ENCODE measurements at regions not wholly inside any gene's neighbourhood (a gene's known extent, or its start where the extent isn't known, plus 50 kb on each side); places are given as distances from the start of the nearest gene placed in this dataset.

DNA sequence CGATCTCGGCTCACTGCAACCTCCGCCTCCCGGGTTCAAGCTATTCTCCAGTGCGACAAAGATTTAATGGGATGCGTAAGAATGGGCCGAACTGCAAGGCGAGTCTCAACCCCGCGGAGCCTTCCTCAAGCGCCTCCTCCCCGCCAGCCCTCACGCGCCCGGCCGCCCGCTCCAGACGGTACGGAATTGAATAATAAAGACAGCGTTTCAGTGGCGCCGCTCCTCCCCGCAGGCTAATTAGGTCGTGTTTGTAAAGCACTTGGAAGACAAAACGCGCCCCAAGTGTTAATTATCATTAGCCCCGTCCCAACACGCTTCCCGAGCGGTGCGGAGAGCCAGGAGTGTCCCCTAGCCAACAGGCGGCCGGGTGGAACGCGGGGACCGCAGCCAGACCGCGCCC, 192.0 kb downstream of the BUD13 start:
- no peaks in the 10 kb centered on the region for H3K9me3 ChIP-seq

DNA sequence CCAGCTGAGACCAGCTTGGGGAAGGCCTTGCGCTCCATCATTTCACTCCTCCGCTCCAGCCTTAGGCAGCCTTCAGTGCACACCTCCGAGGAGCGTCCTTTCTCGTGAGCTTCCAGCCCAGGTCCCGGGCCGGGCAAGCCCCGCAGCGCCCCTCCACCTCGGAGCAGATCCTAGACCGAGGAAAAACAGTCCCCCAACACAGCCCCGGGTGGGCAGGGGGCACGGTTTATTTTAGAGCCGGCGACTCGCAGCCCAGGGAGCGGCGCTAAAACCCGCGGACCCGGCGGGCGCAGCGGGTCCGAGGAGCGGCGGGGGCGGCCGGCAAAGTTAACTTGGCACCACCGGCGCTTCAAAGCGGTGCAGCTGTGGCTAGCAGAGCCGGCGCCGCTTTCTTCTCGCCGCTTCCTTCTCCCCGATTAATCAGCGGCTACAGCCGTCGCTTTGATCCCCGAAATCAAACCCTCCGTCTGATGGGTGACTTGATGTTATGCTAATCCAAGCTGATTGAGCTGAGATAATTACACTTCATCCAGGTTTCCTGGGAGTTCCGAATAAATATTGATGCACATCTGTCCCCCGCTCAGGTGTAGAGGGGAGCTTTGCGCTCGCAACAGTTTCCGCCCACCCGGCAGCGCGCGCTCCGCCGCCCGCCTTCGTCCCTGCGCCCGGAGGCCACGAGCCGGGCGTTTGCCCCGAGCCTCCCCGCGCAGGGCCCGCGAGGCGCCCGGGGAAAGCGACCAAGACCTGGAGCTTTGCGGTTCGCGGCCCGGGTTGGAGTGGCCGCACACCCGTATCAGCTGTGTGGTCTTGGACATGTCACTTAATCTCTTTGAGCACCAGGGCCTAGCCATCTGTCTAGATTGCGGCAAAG, 192.7 kb downstream of the BUD13 start:
- no peaks in the 10 kb centered on the region for H3K36me3 ChIP-seq
- no peak overlapping the region for H3K27ac ChIP-seq
- H3K9me3 ChIP-seq: no peaks in the 10 kb centered on the region
- H3K27me3 ChIP-seq: peaks cover 78% of the 10 kb centered on the region
- DNase-seq (ENCODE audit: low spot score in 2 of 2): no peak
- TF ChIP-seq EP300 (IDR thresholded peaks at IDR 0.05) (no peak), POLR2A (IDR thresholded peaks at IDR 0.05) (no peak), POLR2AphosphoS5 (IDR thresholded peaks at IDR 0.05) (no peak)
- TF ChIP-seq, protein P1, sequence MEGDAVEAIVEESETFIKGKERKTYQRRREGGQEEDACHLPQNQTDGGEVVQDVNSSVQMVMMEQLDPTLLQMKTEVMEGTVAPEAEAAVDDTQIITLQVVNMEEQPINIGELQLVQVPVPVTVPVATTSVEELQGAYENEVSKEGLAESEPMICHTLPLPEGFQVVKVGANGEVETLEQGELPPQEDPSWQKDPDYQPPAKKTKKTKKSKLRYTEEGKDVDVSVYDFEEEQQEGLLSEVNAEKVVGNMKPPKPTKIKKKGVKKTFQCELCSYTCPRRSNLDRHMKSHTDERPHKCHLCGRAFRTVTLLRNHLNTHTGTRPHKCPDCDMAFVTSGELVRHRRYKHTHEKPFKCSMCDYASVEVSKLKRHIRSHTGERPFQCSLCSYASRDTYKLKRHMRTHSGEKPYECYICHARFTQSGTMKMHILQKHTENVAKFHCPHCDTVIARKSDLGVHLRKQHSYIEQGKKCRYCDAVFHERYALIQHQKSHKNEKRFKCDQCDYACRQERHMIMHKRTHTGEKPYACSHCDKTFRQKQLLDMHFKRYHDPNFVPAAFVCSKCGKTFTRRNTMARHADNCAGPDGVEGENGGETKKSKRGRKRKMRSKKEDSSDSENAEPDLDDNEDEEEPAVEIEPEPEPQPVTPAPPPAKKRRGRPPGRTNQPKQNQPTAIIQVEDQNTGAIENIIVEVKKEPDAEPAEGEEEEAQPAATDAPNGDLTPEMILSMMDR (IDR thresholded peaks at IDR 0.05): no peak
- 10% methylated on average over 43 of the region's 76 CpGs for WGBS
- H3K4me3 ChIP-seq: peak overlapping the region; percentile 19
- H3K4me1 ChIP-seq: peaks cover 20% of the 10 kb centered on the region

More for the DNA sequence above, 192.0 kb downstream of the BUD13 start:
- TF ChIP-seq, protein P1 (IDR thresholded peaks at IDR 0.05): no peak
- TF ChIP-seq POLR2AphosphoS5 (IDR thresholded peaks at IDR 0.05) (no peak), POLR2A (IDR thresholded peaks at IDR 0.05) (no peak), EP300 (IDR thresholded peaks at IDR 0.05) (no peak)
- 7% methylated on average over 7 of the region's 38 CpGs for WGBS
- Histone ChIP-seq H3K4me1 (peaks cover 20% of the 10 kb centered on the region), H3K27me3 (peaks cover 81% of the 10 kb centered on the region), H3K4me3 (peak overlapping the region; percentile 19), H3K27ac (no peak overlapping the region), H3K36me3 (no peaks in the 10 kb centered on the region)
- DNase-seq (ENCODE audit: low spot score in 2 of 2): no peak

DNA sequence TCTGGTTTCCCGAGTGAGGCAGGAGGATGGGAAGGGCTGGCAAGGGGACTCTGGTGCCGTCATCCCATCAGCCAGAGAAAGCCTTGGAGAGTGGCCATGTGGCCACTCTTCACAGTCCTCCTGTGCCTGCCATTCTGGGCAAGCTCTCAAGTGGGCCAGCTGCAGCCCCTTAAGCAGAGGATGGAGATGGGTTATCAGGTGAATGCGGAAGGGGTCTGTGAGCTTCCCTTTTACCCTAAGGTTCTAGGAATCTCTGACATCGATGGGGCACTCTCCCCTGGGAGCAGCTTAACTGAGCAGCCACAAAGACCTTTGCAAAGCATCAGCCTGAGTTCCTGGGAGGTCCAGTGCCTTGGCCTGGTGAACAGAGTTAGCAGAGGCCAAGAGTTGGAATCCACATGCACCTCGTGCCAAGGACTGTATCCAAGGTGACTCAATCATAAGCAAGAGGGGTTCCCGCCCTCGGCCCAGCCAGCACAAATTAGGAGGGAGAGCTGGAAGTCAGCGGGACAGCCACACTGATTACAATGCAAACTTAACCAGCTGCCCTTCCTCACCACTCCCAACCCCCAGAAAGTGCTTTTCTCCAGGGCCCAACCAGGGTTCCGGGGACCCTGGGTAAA, 193.6 kb downstream of the BUD13 start:
- no peak for DNase-seq (ENCODE audit: low spot score in 2 of 2)
- Histone ChIP-seq H3K27me3 (peaks cover 75% of the 10 kb centered on the region), H3K4me3 (no peak overlapping the region), H3K9me3 (no peaks in the 10 kb centered on the region), H3K4me1 (peaks cover 20% of the 10 kb centered on the region), H3K27ac (no peak overlapping the region), H3K36me3 (no peaks in the 10 kb centered on the region)
- TF ChIP-seq, protein P1 (IDR thresholded peaks at IDR 0.05): no peak
- no peak for TF ChIP-seq EP300 (IDR thresholded peaks at IDR 0.05)
- no peak for TF ChIP-seq POLR2AphosphoS5 (IDR thresholded peaks at IDR 0.05)
- no peak for TF ChIP-seq POLR2A (IDR thresholded peaks at IDR 0.05)
- 17% methylated on average over 6 of the region's 9 CpGs for WGBS

DNA sequence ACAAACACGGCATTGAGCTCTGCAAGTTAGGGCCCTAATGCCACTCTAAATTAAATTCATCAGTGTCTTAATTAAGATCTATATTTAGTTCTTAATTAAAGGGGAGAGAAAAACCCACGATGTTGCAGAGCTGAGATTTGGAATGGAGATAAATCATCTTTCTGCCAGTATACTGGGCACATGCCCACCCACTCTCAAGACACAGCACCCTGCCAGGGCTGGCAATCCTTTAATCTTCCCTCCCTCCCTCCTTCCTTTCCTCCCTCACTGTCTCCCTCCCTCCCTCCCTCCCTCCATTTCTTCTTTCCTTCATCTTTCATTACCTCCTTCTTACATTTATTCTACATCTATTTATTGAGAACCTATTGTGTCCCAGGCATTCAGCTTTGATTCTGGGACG, 194.8 kb downstream of the BUD13 start:
- no peak overlapping the region for H3K4me3 ChIP-seq
- H3K36me3 ChIP-seq: no peaks in the 10 kb centered on the region
- no peak for DNase-seq (ENCODE audit: low spot score in 2 of 2)
- WGBS: 53% methylated on average over 3 of the region's 3 CpGs
- H3K9me3 ChIP-seq: no peaks in the 10 kb centered on the region
- H3K27me3 ChIP-seq: peaks cover 64% of the 10 kb centered on the region
- H3K27ac ChIP-seq: no peak overlapping the region
- H3K4me1 ChIP-seq: peaks cover 20% of the 10 kb centered on the region
- TF ChIP-seq, protein P1 (IDR thresholded peaks at IDR 0.05): no peak
- no peak for TF ChIP-seq POLR2A (IDR thresholded peaks at IDR 0.05)
- no peak for TF ChIP-seq EP300 (IDR thresholded peaks at IDR 0.05)
- TF ChIP-seq POLR2AphosphoS5 (IDR thresholded peaks at IDR 0.05): no peak

DNA sequence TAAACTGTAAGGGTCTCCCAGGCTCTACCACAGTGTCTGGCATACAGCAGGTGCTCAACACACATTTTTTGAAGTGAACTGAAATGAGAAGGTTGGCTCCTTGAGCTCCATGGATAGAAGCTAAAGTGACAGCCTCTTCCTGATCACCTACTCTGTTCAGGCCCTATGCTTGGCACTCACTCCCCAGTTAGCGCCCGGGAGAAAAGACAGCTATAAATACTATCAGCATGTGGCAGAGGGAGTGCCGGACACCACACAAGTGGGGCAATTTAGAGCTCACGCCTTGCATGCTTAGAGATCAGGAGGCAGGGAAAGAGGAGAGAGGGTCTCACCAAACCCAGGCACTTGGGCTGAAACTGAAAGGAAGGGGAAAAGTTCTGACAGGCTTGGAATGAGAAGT, 195.5 kb downstream of the BUD13 start:
- H3K36me3 ChIP-seq: no peaks in the 10 kb centered on the region
- TF ChIP-seq POLR2AphosphoS5 (IDR thresholded peaks at IDR 0.05): no peak
- TF ChIP-seq, protein P1 (IDR thresholded peaks at IDR 0.05): no peak
- no peak for TF ChIP-seq EP300 (IDR thresholded peaks at IDR 0.05)
- TF ChIP-seq POLR2A (IDR thresholded peaks at IDR 0.05): no peak
- peaks cover 57% of the 10 kb centered on the region for H3K27me3 ChIP-seq
- peaks cover 20% of the 10 kb centered on the region for H3K4me1 ChIP-seq
- DNase-seq (ENCODE audit: low spot score in 2 of 2): no peak
- WGBS: 25% methylated on average over 4 of the region's 4 CpGs
- H3K27ac ChIP-seq: no peak overlapping the region
- no peak overlapping the region for H3K4me3 ChIP-seq
- no peaks in the 10 kb centered on the region for H3K9me3 ChIP-seq

Data from suprapubic skin (tissue), 4 donors.